ENCODE measurements at regions not wholly inside any gene's neighbourhood (a gene's known extent, or its start where the extent isn't known, plus 50 kb on each side); places are given as distances from the start of the nearest gene placed in this dataset.

DNA sequence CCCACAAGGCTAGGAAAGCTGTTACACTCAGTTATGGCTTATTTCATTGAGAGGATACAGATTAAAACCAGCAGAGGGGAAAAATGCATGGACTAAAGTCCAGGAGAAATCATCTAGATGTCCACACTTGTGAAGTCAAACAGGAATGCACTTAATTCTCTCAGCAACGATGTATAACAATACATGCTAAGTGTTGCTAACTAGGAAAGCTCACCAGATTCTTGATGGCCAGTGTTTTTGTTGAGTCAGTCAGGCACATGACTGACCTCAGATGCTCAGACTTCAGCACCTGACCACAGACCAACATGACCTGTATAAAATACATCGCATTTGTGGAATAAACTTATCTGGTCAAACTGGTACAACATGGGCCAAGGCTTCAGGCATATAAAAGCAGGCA lies 470.2 kb upstream of the PRR20A start:
- TF ChIP-seq, protein P1, sequence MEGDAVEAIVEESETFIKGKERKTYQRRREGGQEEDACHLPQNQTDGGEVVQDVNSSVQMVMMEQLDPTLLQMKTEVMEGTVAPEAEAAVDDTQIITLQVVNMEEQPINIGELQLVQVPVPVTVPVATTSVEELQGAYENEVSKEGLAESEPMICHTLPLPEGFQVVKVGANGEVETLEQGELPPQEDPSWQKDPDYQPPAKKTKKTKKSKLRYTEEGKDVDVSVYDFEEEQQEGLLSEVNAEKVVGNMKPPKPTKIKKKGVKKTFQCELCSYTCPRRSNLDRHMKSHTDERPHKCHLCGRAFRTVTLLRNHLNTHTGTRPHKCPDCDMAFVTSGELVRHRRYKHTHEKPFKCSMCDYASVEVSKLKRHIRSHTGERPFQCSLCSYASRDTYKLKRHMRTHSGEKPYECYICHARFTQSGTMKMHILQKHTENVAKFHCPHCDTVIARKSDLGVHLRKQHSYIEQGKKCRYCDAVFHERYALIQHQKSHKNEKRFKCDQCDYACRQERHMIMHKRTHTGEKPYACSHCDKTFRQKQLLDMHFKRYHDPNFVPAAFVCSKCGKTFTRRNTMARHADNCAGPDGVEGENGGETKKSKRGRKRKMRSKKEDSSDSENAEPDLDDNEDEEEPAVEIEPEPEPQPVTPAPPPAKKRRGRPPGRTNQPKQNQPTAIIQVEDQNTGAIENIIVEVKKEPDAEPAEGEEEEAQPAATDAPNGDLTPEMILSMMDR (conservative IDR thresholded peaks at IDR 0.05): no peak
- no peak overlapping the region for H3K27ac Mint-ChIP-seq
- H3K36me3 Mint-ChIP-seq: no peaks in the 10 kb centered on the region

DNA sequence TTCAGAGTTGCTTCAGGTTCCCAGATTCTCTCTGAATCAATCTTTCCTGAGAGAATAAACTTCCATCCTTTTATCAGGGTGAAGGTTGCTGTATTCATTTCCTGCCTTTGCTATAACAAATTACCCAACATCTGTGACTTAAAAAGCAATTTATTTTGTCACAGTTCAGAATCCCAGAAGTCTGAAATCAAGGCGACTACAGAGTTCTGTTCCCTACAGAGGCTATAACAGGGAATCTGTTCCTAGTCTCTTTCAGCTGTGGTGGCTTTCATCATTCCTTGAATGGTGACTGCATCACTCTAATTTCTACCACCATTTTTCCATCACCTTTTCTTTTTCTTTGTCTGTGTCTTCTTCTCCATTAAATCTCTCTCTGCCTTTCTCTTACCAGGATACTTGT lies 459.3 kb upstream of the PRR20A start:
- H3K4me1 Mint-ChIP-seq (ENCODE audit: unreplicated experiment): no peaks in the 10 kb centered on the region
- TF ChIP-seq, protein P1 (conservative IDR thresholded peaks at IDR 0.05): no peak
- H3K36me3 Mint-ChIP-seq: no peaks in the 10 kb centered on the region
- H3K9me3 Mint-ChIP-seq: no peaks in the 10 kb centered on the region
- H3K4me3 Mint-ChIP-seq: no peak overlapping the region
- no peaks in the 10 kb centered on the region for H3K27me3 Mint-ChIP-seq
- H3K27ac Mint-ChIP-seq: no peak overlapping the region
- DNase-seq (ENCODE audit: extremely low spot score, unreplicated experiment): no peak

More for the DNA sequence above, 470.2 kb upstream of the PRR20A start:
- no peak for DNase-seq (ENCODE audit: extremely low spot score, unreplicated experiment)
- no peaks in the 10 kb centered on the region for H3K4me1 Mint-ChIP-seq (ENCODE audit: unreplicated experiment)
- no peaks in the 10 kb centered on the region for H3K9me3 Mint-ChIP-seq
- H3K27me3 Mint-ChIP-seq: no peaks in the 10 kb centered on the region
- H3K4me3 Mint-ChIP-seq: no peak overlapping the region

DNA sequence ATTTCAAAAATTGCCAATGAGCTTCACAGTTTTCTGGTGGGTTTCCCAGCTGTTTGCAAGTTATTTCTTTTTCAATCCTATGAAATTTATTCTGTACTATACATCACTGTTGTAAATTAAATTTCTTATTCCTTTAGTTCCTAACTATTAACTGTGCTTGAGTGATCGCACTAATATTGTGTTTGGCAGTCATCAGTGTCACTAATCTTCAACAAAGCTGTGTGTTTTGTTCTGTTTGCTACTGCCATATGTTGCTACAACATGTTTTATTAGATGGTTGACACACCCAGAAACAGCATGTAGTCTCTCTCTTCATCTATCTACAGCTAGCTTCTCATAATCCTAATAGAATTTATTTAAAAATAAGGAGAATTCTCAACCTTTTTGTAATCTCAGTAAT lies 453.6 kb upstream of the PRR20A start:
- Mint-ChIP-seq H3K4me1 (ENCODE audit: unreplicated experiment) (no peaks in the 10 kb centered on the region), H3K4me3 (no peak overlapping the region), H3K36me3 (no peaks in the 10 kb centered on the region), H3K27ac (no peak overlapping the region), H3K27me3 (no peaks in the 10 kb centered on the region), H3K9me3 (no peaks in the 10 kb centered on the region)
- TF ChIP-seq, protein P1 (conservative IDR thresholded peaks at IDR 0.05): no peak
- no peak for DNase-seq (ENCODE audit: extremely low spot score, unreplicated experiment)

DNA sequence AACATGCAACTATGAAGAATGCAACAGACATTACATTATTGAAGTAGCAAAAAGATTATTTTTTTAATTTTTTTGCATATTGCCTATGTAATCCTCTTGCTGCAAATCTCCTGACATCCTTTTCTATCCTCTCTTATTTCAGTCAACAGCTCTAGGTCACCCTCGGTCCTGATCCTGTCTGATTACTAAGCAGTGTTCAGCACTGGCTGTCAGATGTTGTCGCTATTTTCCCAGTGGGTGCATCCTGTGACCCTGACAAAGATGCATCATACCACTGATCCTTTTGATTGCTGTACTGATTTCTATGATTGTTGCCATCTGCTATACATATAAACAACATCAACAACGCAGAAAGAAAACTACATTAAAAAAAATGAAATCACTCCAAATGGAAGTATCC lies 443.7 kb upstream of the PRR20A start:
- H3K36me3 Mint-ChIP-seq: no peaks in the 10 kb centered on the region
- no peaks in the 10 kb centered on the region for H3K27me3 Mint-ChIP-seq
- no peak overlapping the region for H3K27ac Mint-ChIP-seq
- DNase-seq (ENCODE audit: extremely low spot score, unreplicated experiment): no peak
- H3K9me3 Mint-ChIP-seq: no peaks in the 10 kb centered on the region
- TF ChIP-seq, protein P1 (conservative IDR thresholded peaks at IDR 0.05): no peak
- no peak overlapping the region for H3K4me3 Mint-ChIP-seq
- H3K4me1 Mint-ChIP-seq (ENCODE audit: unreplicated experiment): no peaks in the 10 kb centered on the region

DNA sequence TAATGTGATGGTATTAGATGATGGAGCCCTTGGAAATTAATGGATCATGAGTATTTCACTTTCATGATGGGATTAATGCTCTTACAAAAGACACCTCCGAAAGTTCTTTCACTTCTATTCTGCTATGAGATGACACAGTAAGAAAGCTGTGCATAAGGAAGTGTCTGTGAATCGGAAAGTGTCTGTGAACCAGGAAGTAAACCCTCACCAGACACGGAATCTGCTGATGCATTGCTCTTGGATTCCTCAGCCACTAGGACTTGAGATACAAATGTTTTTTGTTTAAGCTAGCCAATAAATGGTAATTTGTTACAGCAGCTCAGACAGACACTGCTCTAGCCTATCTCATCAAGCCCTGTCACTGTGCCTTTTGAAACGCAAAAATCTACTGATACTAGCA lies 440.4 kb upstream of the PRR20A start:
- no peaks in the 10 kb centered on the region for H3K27me3 Mint-ChIP-seq
- TF ChIP-seq, protein P1 (conservative IDR thresholded peaks at IDR 0.05): no peak
- H3K9me3 Mint-ChIP-seq: no peaks in the 10 kb centered on the region
- no peak for DNase-seq (ENCODE audit: extremely low spot score, unreplicated experiment)
- H3K36me3 Mint-ChIP-seq: no peaks in the 10 kb centered on the region
- no peak overlapping the region for H3K27ac Mint-ChIP-seq
- no peaks in the 10 kb centered on the region for H3K4me1 Mint-ChIP-seq (ENCODE audit: unreplicated experiment)
- no peak overlapping the region for H3K4me3 Mint-ChIP-seq

DNA sequence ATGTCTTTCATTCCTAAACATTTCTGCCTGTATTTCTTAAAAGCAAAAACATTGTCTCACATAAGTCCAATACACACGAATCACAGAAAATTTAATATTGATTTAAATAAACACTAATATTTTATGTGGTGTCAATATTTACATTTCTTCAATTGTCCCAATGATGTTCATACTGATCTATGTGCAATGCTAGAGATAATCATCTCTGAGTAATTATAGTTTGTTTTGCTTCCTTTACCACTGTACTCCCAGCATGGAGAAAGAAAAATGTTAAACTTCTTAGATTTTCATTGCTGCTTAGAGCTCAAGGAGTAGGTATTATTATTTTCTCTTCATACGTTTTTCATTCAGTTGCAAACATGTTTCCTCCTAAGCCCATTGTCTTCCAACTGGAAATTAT lies 434.2 kb upstream of the PRR20A start:
- H3K4me1 Mint-ChIP-seq (ENCODE audit: unreplicated experiment): no peaks in the 10 kb centered on the region

More for the DNA sequence above, 434.2 kb upstream of the PRR20A start:
- DNase-seq (ENCODE audit: extremely low spot score, unreplicated experiment): no peak
- H3K27ac Mint-ChIP-seq: no peak overlapping the region
- no peaks in the 10 kb centered on the region for H3K9me3 Mint-ChIP-seq
- no peak overlapping the region for H3K4me3 Mint-ChIP-seq
- H3K36me3 Mint-ChIP-seq: no peaks in the 10 kb centered on the region
- H3K27me3 Mint-ChIP-seq: no peaks in the 10 kb centered on the region
- TF ChIP-seq, protein P1 (conservative IDR thresholded peaks at IDR 0.05): no peak

All from type B pancreatic cell (in vitro differentiated cells).